HG03571 (cell line): ENCODE measurements at regions not wholly inside any gene's neighbourhood (a gene's known extent, or its start where the extent isn't known, plus 50 kb on each side); places are given as distances from the start of the nearest gene placed in this dataset.
A peak's percentile ranks its signal among the peaks of the same experiment; 100 is the strongest.
"Not testable (repeated sequence)": the region's sequence is repeated elsewhere in the genome, so short reads cannot be mapped to it uniquely, and the experiment has no call there.

Experiments
- ATAC-seq: cut with Tn5 transposase; IDR thresholded peaks from one replicate; pipeline ENCODE4 v1.9.1; 2021; ENCODE audit not compliant: unreplicated experiment

DNA sequence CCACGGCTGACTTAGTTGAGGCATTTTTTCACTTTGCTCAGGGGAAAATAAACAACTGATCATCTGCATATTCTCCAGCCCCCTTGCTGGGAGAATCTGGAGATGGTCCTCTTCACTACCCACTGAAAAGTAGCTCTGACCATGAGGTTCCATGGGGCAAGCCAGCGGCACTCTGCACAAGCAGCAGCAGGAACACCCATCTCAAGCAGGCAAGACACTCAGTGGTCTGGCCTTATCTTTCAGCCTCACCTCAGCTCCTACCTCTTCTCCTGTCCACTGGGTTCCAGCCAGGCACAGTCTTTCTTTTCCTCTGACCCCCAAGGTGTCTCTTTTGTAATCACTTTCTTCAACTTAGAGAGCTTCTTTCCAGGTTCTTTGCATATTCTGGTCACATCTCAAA is 280.8 kb upstream of the GRIA1 start:
- ATAC-seq: no peak

DNA sequence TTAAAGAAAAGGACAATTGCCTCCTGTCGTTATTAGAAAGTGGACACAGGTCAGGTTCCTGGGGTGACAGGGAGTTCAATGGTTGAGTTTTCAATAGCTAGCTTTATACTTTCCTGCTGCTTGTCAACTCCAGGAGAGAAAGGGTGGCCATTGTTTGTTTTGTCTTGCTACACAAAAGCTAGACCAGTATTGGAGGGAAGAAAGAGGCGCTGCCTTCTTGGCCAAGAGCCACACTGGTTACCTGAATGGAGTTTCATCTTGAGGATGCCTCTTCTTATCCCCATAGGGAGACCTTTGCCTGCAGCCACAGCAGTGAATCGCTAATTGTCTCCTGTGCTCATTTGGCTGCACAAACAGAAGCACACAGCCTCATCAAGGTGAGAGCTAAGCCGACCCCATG is 279.4 kb upstream of the GRIA1 start:
- no peak for ATAC-seq

DNA sequence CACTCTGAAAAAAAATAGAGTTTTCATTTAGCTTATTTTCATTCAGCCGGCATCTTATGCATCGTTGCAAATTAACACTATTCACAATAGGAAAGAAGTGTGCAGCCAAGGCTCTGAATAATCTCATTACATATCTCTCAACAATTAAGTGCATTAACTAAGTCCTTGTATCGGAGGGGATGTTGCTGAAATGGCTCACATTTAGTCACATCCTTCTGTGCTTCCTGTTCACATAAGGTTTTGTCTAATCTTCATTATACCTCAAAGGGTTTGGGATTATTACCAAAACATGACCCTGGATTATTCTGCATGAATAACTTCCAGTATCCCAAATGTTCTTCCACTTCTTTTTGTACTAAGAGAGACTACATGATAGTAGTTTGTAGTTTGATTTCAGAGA is 278.0 kb upstream of the GRIA1 start:
- no peak for ATAC-seq

DNA sequence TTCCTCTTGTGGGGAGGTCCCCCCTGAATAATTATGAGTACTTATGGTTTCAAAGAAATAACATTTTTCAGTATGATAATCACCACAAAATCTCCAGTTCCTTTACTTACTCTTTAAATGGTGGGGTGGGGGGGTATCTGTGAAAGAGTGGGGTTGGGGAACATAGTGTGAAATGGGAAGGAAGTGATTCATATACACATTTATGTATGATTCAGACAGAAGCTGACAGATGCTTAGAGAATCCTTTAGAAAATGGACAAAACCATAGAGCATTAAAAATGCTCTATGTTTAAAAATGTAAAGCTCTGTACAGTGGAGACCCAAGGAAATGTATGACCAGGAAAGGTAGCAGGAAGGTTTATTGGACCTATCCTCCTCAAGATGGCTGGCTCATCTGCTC is 267.5 kb upstream of the GRIA1 start:
- ATAC-seq: no peak

DNA sequence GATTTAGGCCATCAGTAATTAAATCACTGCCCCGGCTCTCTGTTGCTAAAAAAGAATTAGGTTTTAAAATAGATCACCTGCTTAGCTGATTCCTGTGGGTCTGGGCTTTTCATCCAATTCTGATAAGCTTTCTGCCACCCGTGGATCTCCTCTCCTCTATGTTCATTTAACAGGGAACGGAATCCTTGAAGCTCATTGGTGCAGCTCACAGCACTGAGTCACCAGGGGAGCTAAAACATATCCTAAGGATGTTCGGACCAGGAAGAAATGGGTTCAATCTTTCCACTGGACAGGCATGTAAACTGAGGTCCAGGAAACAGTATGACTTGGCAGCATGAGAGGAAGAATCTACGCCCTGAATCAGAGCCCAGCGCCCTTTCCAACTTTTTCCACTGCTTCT is 267.1 kb upstream of the GRIA1 start:
- ATAC-seq: no peak

DNA sequence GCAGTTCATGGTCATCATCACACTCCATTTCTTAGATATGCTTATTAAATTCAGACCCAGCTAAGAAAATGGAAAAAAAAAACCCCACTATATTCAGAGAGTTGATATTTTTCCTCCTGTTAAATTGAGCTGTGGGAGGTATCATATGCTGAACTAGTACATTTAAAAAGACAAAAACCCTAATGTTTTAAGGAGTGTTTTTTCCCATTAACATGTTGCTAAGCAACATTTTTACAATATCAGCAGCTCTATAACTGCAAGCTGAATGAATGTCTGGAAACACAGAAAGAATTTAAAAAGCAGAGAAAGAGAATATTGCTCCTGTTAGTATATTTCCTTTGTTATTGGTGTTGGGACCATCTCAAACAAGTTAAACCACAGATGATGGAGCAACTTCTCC is 265.8 kb upstream of the GRIA1 start:
- no peak for ATAC-seq

GRCh38 chr5:153233933-153234332 is 256.5 kb upstream of the GRIA1 start:
- ATAC-seq: no peak

GRCh38 chr5:153236319-153236718 is 254.2 kb upstream of the GRIA1 start:
- ATAC-seq: no peak

DNA sequence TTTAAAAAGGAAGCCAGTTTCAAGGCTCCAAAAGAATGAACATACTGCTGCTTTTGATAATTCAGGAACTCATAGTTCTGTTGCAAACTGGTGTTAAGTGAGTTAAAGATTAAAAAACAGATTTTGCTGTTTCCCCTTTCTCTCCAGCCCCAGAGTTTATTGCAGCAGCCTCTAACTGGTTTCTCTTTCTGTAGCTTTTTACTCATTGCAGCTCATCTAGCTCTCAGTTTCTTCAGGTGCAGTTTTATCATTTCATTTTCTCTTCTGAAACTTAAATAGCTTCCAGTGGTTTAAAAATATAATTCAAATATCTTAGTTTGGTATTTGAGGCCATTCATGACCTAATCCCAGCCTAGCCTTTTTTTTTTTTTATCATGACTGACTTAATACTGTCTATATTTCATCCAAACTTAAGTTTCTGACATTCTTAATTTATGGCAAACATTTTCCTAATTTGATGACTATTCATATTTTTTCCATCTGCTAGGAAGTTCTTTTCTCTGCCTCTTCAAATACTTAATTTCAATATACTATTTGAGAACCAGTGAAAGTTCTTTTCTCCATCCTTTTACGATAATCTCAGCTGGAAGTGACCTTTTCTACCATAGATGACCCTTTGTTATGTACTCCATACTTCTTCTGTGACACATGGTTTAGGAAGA is 252.7 kb upstream of the GRIA1 start:
- ATAC-seq: peak; percentile 88

DNA sequence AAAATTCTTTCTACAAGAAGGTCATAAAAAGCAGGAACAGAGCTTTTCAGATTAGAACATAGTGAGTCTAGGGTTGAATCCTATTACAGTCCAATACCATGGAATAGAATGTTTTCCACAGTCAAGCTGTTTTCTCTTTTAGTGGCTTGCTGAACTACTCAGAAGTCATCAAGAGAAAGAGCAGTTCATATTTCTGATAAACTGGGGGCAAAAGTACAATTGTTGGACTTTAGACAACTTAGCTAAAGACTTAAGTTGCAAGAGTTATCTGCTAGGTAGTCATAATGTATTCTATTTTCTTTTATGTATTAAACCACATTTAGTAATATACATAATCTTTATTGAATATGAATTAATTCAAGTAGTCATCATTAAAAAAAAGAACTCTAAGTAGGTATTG is 233.1 kb upstream of the GRIA1 start:
- ATAC-seq: no peak

GRCh38 chr5:153258469-153258868 is 232.0 kb upstream of the GRIA1 start:
- ATAC-seq: no peak

DNA sequence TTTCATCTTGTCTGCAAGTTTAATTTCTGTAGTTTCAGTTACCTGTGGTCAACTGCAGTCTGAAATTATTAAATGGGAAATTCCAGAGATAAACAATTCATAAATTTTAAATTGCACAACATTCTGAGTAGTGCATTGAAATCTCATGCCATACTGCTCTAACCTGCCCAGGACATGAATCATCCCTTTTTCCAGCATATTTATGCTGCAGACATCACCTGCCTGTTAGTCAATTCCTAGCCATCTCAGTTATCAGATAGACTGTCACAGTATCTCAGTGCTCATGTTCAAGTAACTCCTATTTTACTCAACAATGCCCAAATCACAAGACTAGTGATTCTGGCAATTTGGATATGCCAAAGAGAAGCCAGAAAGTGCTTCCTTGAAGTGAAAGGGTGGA is 223.0 kb upstream of the GRIA1 start:
- ATAC-seq: no peak

DNA sequence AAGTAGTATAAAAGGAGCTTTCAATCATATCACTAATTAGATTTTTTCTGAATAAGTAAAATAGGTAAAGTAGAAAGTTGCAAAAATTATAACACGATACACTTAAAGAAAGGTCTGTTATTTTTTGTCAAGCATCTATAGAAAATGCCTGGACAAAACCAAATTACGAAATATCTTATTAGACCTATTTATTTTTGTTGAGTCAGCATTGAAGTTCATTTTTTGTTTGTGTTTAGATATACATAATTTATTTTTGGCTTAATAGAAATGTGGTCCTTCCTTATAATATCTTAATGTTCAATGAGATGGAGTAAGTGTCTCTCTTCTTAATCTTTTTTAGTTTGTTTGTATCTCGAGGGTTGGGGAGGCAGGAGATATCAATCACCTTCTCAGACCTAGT is 214.8 kb upstream of the GRIA1 start:
- no peak for ATAC-seq

- ATAC-seq: no peak
Measured at GRCh38 chr5:153276151-153276550, 214.3 kb upstream of the GRIA1 start.

DNA sequence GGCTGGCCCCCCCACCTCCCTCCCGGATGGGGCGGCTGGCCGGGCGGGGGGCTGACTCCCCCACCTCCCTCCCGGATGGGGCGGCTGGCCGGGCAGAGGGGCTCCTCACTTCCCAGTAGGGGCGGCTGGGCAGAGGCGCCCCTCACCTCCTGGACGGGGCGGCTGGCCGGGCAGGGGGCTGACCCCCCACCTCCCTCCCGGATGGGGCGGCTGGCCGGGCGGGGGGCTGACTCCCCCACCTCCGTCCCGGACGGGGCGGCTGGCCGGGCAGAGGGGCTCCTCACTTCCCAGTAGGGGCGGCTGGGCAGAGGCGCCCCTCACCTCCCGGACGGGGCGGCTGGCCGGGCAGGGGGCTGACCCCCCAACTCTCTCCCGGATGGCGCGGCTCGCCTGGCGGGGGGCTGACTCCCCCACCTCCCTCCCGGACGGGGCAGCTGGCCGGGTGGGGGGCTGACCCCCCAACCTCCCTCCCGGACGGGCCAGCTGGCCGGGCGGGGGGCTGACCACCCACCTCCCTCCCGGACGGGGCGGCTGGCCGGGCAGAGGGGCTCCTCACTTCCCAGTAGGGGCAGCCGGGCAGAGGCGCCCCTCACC is 194.1 kb upstream of the GRIA1 start:
- not testable (repeated sequence) for ATAC-seq

DNA sequence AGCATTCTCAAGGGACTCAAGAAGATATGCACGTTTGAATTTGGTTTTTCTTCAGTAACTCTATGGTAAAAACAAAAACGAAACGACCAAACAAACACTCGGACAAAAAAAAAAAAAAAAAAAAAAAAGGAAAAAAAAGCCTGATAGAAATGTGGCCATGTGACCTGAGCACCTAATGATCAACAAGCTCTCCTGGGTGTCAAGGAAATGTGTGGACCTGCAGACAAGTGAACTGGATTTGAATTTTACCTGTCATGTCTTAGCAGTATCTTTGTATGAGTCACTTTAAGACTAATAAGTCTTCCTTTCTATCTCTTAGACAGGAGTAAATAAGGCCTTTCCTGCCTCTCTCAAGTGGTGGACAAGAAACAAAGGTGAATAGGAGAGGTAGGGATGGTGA is 190.6 kb upstream of the GRIA1 start:
- ATAC-seq: no peak

DNA sequence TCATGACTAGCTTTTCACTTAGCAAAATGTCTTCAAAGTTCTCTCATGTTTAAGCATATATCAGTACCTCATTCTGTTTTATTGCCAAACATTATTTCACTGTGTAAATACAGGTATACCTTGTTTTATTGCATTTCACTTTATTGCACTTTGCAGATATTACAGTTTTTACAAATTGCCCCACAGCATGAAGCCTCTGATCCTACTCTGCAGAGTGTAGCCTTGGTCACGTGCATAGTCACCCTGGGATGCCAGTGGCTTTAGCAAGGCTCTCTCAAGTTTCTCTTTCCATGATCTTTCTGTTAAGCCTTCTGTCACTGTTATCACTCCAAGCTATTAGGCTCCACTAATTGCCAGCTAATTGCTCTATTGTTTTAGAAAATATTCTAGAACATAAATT is 182.2 kb upstream of the GRIA1 start:
- ATAC-seq: no peak

DNA sequence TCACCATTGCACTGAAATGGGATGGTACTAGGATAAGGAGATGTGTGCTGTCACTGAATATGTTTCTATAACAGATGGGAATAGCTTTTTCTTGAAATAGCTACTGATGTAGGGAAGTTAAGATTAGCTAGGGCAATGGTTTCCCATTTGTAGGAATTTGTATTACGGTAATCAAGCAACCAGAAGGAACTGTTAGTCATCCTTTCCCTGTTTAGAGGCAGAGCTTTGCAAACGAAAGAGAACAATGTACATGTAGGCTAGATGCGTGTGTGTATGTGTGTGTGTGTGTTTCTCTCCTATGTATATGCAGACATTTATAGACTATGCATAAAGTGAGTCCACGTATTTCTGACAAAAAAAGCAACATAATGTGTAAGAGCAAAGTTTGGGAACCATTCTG is 171.9 kb upstream of the GRIA1 start:
- no peak for ATAC-seq

DNA sequence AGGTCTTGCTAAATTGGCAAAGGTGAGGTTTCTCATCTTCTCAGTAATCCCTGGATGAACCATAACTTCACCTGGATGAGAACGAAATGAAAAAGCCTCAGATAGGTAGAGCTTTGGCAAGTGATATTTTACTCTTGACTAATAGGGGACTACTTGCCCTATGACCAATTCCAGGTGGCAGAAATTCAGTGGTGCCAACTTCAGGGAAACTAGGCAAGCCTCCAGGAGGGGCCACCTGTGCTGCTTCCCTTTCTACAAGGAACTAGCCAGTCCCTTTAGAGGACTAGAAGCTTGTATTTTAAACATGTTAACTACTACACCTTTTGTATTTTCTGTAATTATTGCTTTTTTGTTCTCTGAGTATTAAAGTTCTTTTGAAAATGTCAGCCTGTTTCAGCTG is 169.0 kb upstream of the GRIA1 start:
- ATAC-seq: no peak

DNA sequence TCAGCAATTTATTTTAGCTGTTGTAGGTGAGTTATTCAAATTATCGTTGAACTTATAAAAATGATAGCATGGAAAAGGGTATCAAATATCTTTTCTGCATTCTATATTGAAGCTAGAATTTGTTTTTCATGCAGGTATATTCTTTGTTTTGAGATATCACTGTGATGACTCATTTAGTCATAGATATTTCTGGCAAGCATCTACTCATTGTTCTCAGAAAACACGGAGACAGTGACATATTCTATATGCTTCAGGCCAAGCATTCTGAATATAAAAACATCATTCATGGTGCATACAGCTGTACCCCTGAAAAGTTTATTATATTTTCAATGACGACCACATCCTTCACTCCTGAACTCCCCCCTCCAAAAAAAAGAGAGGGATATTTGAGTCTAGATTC is 150.3 kb upstream of the GRIA1 start:
- no peak for ATAC-seq

GRCh38 chr5:153340738-153341137 is 149.7 kb upstream of the GRIA1 start:
- no peak for ATAC-seq

- ATAC-seq: no peak
Measured at GRCh38 chr5:153342487-153342886, 148.0 kb upstream of the GRIA1 start.

- ATAC-seq: no peak
Measured at GRCh38 chr5:153347611-153348010, 142.9 kb upstream of the GRIA1 start.
